Loucy (cell line): ENCODE measurements at regions not wholly inside any gene's neighbourhood (a gene's known extent, or its start where the extent isn't known, plus 50 kb on each side); places are given as distances from the start of the nearest gene placed in this dataset.

Experiments used
- H2AFZ ChIP-seq: fragments of 200-600 bp; sonication (generic); 2 replicates; pipeline ENCODE4 v1.6.0; 2016; ENCODE audit warnings: antibody characterized with exemption, mild to moderate bottlenecking, low read length, moderate library complexity
- H3F3A ChIP-seq: fragments of 200-600 bp; 2 replicates; pipeline ENCODE4 v1.6.0; 2016; ENCODE audit warnings: antibody characterized with exemption, low read depth, mild to moderate bottlenecking
- H3K27me3 ChIP-seq: fragments of 200-600 bp; sonication (generic); 2 replicates; pipeline ENCODE4 v1.6.1; 2014; ENCODE audit warnings: low read length, mild to moderate bottlenecking; ENCODE audit not compliant: insufficient read depth, poor library complexity, severe bottlenecking
- H3K36me3 ChIP-seq: fragments of 200-600 bp; sonication (generic); 2 replicates; pipeline ENCODE4 v1.6.1; 2016; ENCODE audit warnings: low read length; ENCODE audit not compliant: insufficient read depth
- H3K4me1 ChIP-seq: fragments of 200-600 bp; sonication (generic); 2 replicates; pipeline ENCODE4 v1.5.1; 2014; ENCODE audit warnings: low read length, mild to moderate bottlenecking; ENCODE audit not compliant: insufficient read depth, poor library complexity, severe bottlenecking
- H3K4me2 ChIP-seq: fragments of 200-600 bp; sonication (generic); 2 replicates; pipeline ENCODE4 v1.6.0; 2014; ENCODE audit warnings: antibody characterized with exemption, low read length, low read depth, mild to moderate bottlenecking; ENCODE audit not compliant: poor library complexity, severe bottlenecking
- H3K4me3 ChIP-seq: fragments of 200-600 bp; sonication (generic); 2 replicates; pipeline ENCODE4 v1.5.1; 2014; ENCODE audit warnings: low read length, mild to moderate bottlenecking, mixed read lengths; ENCODE audit not compliant: poor library complexity, severe bottlenecking
- H3K79me2 ChIP-seq: fragments of 200-600 bp; sonication (generic); 2 replicates; pipeline ENCODE4 v1.6.1; 2014; ENCODE audit warnings: low read length; ENCODE audit not compliant: insufficient read depth
- H3K9ac ChIP-seq: fragments of 200-600 bp; sonication (generic); 2 replicates; pipeline ENCODE4 v1.6.0; 2014; ENCODE audit warnings: mild to moderate bottlenecking, low read depth, low read length, moderate library complexity; ENCODE audit not compliant: poor library complexity, severe bottlenecking
- H3K9me2 ChIP-seq: fragments of 200-600 bp; sonication (generic); replicated peaks from 2 replicates; pipeline ENCODE4 v1.6.1; 2016; ENCODE audit warnings: low read depth, low read length, mixed read lengths
- H3K9me3 ChIP-seq: fragments of 200-600 bp; sonication (generic); 2 replicates; pipeline ENCODE4 v1.6.1; 2014; ENCODE audit warnings: mild to moderate bottlenecking, antibody characterized with exemption, low read length, low read depth; ENCODE audit not compliant: insufficient read depth
- H4K20me1 ChIP-seq: fragments of 200-600 bp; sonication (generic); 2 replicates; pipeline ENCODE4 v1.6.0; 2014; ENCODE audit warnings: antibody characterized with exemption, low read length, mild to moderate bottlenecking; ENCODE audit not compliant: insufficient read depth, poor library complexity, severe bottlenecking
- EZH2phosphoT487 ChIP-seq: fragments of 200-600 bp; IDR thresholded peaks from 2 replicates; pipeline ENCODE4 v1.6.1; 2018; ENCODE audit warnings: antibody characterized with exemption, mild to moderate bottlenecking, moderate library complexity, borderline replicate concordance
- TF ChIP-seq, protein P1 (sequence below): fragments of 200-600 bp; sonication (generic); conservative IDR thresholded peaks from 2 replicates; pipeline ENCODE4 v1.5.1; 2014; ENCODE audit warnings: mild to moderate bottlenecking, antibody characterized with exemption, low read length

DNA sequence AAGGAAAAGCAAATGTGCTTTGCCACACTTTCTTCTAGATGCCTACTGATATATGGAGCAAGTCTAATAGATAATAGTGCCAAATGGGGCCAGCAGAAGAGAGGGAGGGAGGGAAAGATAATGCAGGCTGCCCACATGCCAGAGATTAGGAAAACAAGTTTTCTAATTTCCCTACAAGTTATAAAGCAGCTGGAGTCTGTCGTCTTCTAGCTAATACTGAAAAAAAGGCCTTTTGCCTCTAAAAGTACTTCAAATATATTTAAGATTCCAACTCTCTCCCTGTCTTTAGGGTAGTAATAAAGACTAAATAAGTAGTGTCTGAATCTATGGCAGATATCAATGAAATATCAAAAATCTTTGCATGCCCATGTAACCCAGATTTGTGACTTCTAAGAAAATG, 632.0 kb upstream of the MIR17HG start:
- TF ChIP-seq, protein P1, sequence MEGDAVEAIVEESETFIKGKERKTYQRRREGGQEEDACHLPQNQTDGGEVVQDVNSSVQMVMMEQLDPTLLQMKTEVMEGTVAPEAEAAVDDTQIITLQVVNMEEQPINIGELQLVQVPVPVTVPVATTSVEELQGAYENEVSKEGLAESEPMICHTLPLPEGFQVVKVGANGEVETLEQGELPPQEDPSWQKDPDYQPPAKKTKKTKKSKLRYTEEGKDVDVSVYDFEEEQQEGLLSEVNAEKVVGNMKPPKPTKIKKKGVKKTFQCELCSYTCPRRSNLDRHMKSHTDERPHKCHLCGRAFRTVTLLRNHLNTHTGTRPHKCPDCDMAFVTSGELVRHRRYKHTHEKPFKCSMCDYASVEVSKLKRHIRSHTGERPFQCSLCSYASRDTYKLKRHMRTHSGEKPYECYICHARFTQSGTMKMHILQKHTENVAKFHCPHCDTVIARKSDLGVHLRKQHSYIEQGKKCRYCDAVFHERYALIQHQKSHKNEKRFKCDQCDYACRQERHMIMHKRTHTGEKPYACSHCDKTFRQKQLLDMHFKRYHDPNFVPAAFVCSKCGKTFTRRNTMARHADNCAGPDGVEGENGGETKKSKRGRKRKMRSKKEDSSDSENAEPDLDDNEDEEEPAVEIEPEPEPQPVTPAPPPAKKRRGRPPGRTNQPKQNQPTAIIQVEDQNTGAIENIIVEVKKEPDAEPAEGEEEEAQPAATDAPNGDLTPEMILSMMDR: no peak
- TF ChIP-seq EZH2phosphoT487: no peak
- H3K27me3 ChIP-seq: no peaks in the 10 kb centered on the region
- no peak overlapping the region for H3K4me3 ChIP-seq

DNA sequence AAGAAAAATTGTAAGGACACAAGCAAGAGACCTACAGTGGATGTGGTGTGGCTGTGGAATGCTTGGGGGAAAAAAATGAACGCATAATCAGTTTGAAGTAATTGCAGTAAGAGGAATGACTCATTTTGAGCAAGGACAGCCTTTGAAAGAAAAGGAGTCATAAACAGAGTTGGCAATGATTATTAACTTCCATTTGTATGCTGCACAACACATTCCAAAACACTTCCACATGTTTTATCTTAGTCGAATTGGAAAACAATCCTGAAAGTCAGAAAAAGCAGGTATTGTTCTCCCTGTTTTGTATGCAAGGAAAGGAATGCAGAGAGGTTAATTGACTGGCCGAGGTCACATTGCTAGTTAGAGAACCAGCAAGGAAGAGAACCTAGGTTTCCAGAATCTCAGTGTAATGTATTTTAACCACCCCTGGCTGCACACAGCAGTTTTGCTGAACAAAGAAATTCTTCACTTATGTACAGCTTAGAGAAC, 630.0 kb upstream of the MIR17HG start:
- H3K4me1 ChIP-seq: no peaks in the 10 kb centered on the region
- TF ChIP-seq, protein P1: no peak
- TF ChIP-seq EZH2phosphoT487: no peak
- no peaks in the 10 kb centered on the region for H3K36me3 ChIP-seq
- no peaks in the 10 kb centered on the region for H3F3A ChIP-seq
- H3K27me3 ChIP-seq: no peaks in the 10 kb centered on the region
- no peak overlapping the region for H3K9ac ChIP-seq
- no peaks in the 10 kb centered on the region for H3K9me2 ChIP-seq
- H3K4me3 ChIP-seq: no peak overlapping the region
- H2AFZ ChIP-seq: no peak overlapping the region
- H3K79me2 ChIP-seq: no peaks in the 10 kb centered on the region
- H4K20me1 ChIP-seq: no peaks in the 10 kb centered on the region
- H3K9me3 ChIP-seq: no peaks in the 10 kb centered on the region
- H3K4me2 ChIP-seq: no peak overlapping the region

More for the DNA sequence above, 632.0 kb upstream of the MIR17HG start:
- H2AFZ ChIP-seq: no peak overlapping the region
- H3K79me2 ChIP-seq: no peaks in the 10 kb centered on the region
- no peaks in the 10 kb centered on the region for H3K36me3 ChIP-seq
- H4K20me1 ChIP-seq: no peaks in the 10 kb centered on the region
- no peaks in the 10 kb centered on the region for H3K4me1 ChIP-seq
- H3K9ac ChIP-seq: no peak overlapping the region
- H3K9me2 ChIP-seq: no peaks in the 10 kb centered on the region
- no peaks in the 10 kb centered on the region for H3K9me3 ChIP-seq
- no peak overlapping the region for H3K4me2 ChIP-seq
- H3F3A ChIP-seq: no peaks in the 10 kb centered on the region

DNA sequence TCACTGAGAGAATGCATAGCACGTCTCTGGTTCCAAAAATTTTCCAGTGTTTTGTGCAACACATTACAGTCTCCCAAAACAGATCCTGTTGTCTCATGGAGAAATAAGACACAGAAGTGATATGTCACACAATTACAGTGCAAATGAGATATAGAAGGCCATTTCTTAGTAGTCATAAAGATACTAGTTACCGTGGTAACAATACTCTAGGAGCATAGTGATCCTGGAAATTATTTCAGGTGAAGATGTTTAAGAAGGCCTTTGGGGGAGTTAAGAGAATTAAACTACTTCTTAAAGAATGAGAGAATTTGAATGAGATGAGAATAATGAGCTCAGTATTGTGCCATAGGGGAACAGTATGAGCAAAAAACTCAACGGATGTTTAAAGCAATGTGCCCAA, 628.0 kb upstream of the MIR17HG start:
- Histone ChIP-seq H3K9me3 (no peaks in the 10 kb centered on the region), H4K20me1 (no peaks in the 10 kb centered on the region), H3F3A (no peaks in the 10 kb centered on the region), H3K9ac (no peak overlapping the region), H3K79me2 (no peaks in the 10 kb centered on the region), H3K27me3 (no peaks in the 10 kb centered on the region), H3K4me2 (no peak overlapping the region), H3K4me1 (no peaks in the 10 kb centered on the region), H3K4me3 (no peak overlapping the region), H2AFZ (no peak overlapping the region), H3K9me2 (no peaks in the 10 kb centered on the region), H3K36me3 (no peaks in the 10 kb centered on the region)
- TF ChIP-seq EZH2phosphoT487: no peak
- TF ChIP-seq, protein P1: no peak
